HL-60 (cell line): ENCODE measurements at regions not wholly inside any gene's neighbourhood (a gene's known extent, or its start where the extent isn't known, plus 50 kb on each side); places are given as distances from the start of the nearest gene placed in this dataset.

ENCODE experiments used
- POLR2AphosphoS5 ChIP-seq: IDR thresholded peaks from 2 replicates; pipeline ENCODE4 v1.6.1; 2012; ENCODE audit warnings: low read depth
- TF ChIP-seq, protein P1 (sequence below): IDR thresholded peaks from one replicate; pipeline ENCODE4 v1.5.1; 2011; ENCODE audit warnings: low read length, control low read depth, inconsistent platforms; ENCODE audit not compliant: insufficient read depth

DNA sequence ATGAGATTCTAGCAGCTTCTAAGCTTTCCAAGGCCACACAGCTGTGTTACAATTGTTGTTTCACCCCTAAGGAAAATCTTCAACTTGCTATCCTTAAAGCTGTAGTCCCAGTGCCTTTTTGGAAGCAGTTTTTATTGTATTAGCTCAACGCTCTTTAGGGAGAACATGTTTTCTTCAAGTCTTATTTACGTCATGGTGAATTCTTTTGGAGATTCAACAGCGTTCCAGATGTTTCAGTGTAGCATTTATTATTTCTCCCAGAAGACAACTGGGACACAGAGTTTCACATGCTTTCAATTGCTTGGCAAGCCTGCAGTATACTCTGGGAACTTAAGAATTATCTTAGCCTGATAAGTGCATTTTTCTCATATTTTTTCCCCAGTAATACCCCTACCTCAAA lies 888.3 kb downstream of the PLOD2 start:
- TF ChIP-seq, protein P1, sequence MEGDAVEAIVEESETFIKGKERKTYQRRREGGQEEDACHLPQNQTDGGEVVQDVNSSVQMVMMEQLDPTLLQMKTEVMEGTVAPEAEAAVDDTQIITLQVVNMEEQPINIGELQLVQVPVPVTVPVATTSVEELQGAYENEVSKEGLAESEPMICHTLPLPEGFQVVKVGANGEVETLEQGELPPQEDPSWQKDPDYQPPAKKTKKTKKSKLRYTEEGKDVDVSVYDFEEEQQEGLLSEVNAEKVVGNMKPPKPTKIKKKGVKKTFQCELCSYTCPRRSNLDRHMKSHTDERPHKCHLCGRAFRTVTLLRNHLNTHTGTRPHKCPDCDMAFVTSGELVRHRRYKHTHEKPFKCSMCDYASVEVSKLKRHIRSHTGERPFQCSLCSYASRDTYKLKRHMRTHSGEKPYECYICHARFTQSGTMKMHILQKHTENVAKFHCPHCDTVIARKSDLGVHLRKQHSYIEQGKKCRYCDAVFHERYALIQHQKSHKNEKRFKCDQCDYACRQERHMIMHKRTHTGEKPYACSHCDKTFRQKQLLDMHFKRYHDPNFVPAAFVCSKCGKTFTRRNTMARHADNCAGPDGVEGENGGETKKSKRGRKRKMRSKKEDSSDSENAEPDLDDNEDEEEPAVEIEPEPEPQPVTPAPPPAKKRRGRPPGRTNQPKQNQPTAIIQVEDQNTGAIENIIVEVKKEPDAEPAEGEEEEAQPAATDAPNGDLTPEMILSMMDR = no peak
- TF ChIP-seq POLR2AphosphoS5 = no peak
